WTC11 (cell line): ENCODE measurements at regions not wholly inside any gene's neighbourhood (a gene's known extent, or its start where the extent isn't known, plus 50 kb on each side); places are given as distances from the start of the nearest gene placed in this dataset.

Experiments
- ATAC-seq: fragments of 200-7000 bp; cut with Tn5 transposase; 2 replicates; pipeline ENCODE4 v1.10.0; 2021; ENCODE audit warnings: mild to moderate bottlenecking, moderate library complexity
- CTCF ChIA-PET: fragments of 300-600 bp; sonication (Branson Sonifier 250); formaldehyde crosslinking; loops from one replicate; lab custom pipeline; 2021; ENCODE audit warnings: antibody characterized with exemption; lab: Charles Lee
- POLR2A ChIA-PET: fragments of 350-600 bp; sonication (Branson Sonifier 250); formaldehyde crosslinking; loops from one replicate; lab custom pipeline; 2021; ENCODE audit warnings: antibody characterized with exemption; lab: Charles Lee
- DNase-seq: peaks from one replicate; pipeline ENCODE4 v3.0.0; 2021; ENCODE audit warnings: low spot score
- H3K27ac Mint-ChIP-seq: 2 replicates; pipeline ENCODE4 v1.8.0; 2021; ENCODE audit warnings: mixed read lengths
- H3K27me3 Mint-ChIP-seq: 2 replicates; pipeline ENCODE4 v1.8.0; 2021; ENCODE audit warnings: low read depth, mild to moderate bottlenecking, moderate library complexity, mixed read lengths
- H3K36me3 Mint-ChIP-seq: 2 replicates; pipeline ENCODE4 v1.8.0; 2021; ENCODE audit warnings: mixed read lengths
- H3K4me1 Mint-ChIP-seq: 2 replicates; pipeline ENCODE4 v1.8.0; 2022; ENCODE audit warnings: mixed read lengths
- H3K4me3 Mint-ChIP-seq: 2 replicates; pipeline ENCODE4 v1.8.0; 2021; ENCODE audit warnings: mild to moderate bottlenecking, moderate library complexity, mixed read lengths
- H3K9me3 Mint-ChIP-seq: 2 replicates; pipeline ENCODE4 v1.8.0; 2021; ENCODE audit warnings: mixed read lengths
- FOXK1 ChIP-seq: sonication (generic); formaldehyde crosslinking; IDR thresholded peaks from 2 replicates; pipeline ENCODE4 v1.8.0; 2022; ENCODE audit warnings: mild to moderate bottlenecking, moderate library complexity, missing genetic modification reagents
- FOXP1 ChIP-seq: sonication (generic); formaldehyde crosslinking; IDR thresholded peaks from 2 replicates; pipeline ENCODE4 v1.8.0; 2022; ENCODE audit warnings: missing genetic modification reagents, mild to moderate bottlenecking, moderate library complexity, borderline replicate concordance
- HMGXB4 ChIP-seq: sonication (generic); formaldehyde crosslinking; IDR thresholded peaks from 2 replicates; pipeline ENCODE4 v1.8.1; 2023; ENCODE audit warnings: mild to moderate bottlenecking, moderate library complexity, missing genetic modification reagents
- IRF1 ChIP-seq: sonication (generic); formaldehyde crosslinking; IDR thresholded peaks from 2 replicates; pipeline ENCODE4 v1.8.0; 2023; ENCODE audit warnings: missing genetic modification reagents
- JAZF1 ChIP-seq: fragments of 250-450 bp; sonication (Bioruptor Pico); IDR thresholded peaks from 2 replicates; pipeline ENCODE4 v1.9.0; 2021; ENCODE audit warnings: moderate library complexity, mild to moderate bottlenecking, inconsistent platforms
- NFATC4 ChIP-seq: fragments of 250-450 bp; sonication (Bioruptor Pico); IDR thresholded peaks from 2 replicates; pipeline ENCODE4 v1.9.0; 2021; ENCODE audit warnings: mild to moderate bottlenecking
- NFYB ChIP-seq: sonication (generic); formaldehyde crosslinking; conservative IDR thresholded peaks from 2 replicates; pipeline ENCODE4 v1.8.0; 2022; ENCODE audit warnings: low read depth, missing genetic modification reagents
- NR2C2 ChIP-seq: sonication (generic); formaldehyde crosslinking; IDR thresholded peaks from 2 replicates; pipeline ENCODE4 v1.8.0; 2022; ENCODE audit warnings: mild to moderate bottlenecking, missing genetic modification reagents
- PRRX2 ChIP-seq: fragments of 250-450 bp; sonication (Bioruptor Pico); IDR thresholded peaks from 2 replicates; pipeline ENCODE4 v1.8.0; 2021; ENCODE audit warnings: mild to moderate bottlenecking
- RELA ChIP-seq: sonication (generic); formaldehyde crosslinking; IDR thresholded peaks from 2 replicates; pipeline ENCODE4 v1.8.1; 2022; ENCODE audit warnings: missing genetic modification reagents, mild to moderate bottlenecking, borderline replicate concordance
- RORB ChIP-seq: fragments of 250-450 bp; sonication (Bioruptor Pico); IDR thresholded peaks from 2 replicates; pipeline ENCODE4 v1.9.0; 2021; ENCODE audit warnings: mild to moderate bottlenecking
- SOX15 ChIP-seq: fragments of 250-450 bp; sonication (Bioruptor Pico); IDR thresholded peaks from 2 replicates; pipeline ENCODE4 v1.9.0; 2021; ENCODE audit warnings: mild to moderate bottlenecking
- TP53 ChIP-seq: sonication (generic); formaldehyde crosslinking; IDR thresholded peaks from 2 replicates; pipeline ENCODE4 v1.8.1; 2023; ENCODE audit warnings: mild to moderate bottlenecking, missing genetic modification reagents
- ZNF671 ChIP-seq: fragments of 250-450 bp; sonication (Bioruptor Pico); IDR thresholded peaks from 2 replicates; pipeline ENCODE4 v1.8.0; 2021; ENCODE audit warnings: mild to moderate bottlenecking
- TF ChIP-seq, protein P1 (sequence below): fragments of 250-450 bp; sonication (Bioruptor Pico); IDR thresholded peaks from 2 replicates; pipeline ENCODE4 v1.9.0; 2021; ENCODE audit warnings: moderate library complexity, mild to moderate bottlenecking, inconsistent platforms, borderline replicate concordance
- TF ChIP-seq, protein P2 (sequence below): sonication (generic); formaldehyde crosslinking; IDR thresholded peaks from 2 replicates; pipeline ENCODE4 v1.8.1; 2023; ENCODE audit warnings: mild to moderate bottlenecking, missing genetic modification reagents
- TF ChIP-seq, protein P3 (sequence below): sonication (generic); formaldehyde crosslinking; conservative IDR thresholded peaks from 2 replicates; pipeline ENCODE4 v1.8.1; 2023; ENCODE audit warnings: mild to moderate bottlenecking, low read depth, missing genetic modification reagents, moderate library complexity
- TF ChIP-seq, protein P4 (sequence below): sonication (generic); formaldehyde crosslinking; IDR thresholded peaks from 2 replicates; pipeline ENCODE4 v1.8.0; 2023; ENCODE audit warnings: missing genetic modification reagents, mild to moderate bottlenecking, borderline replicate concordance

GRCh38 chrX:129115935-129116334 lies 407.4 kb downstream of the SMARCA1 start:
- POLR2A ChIA-PET = no interaction called here
- CTCF ChIA-PET = interaction anchor here (0.8 to 1.6 kb wide), 6 partner anchors 13 to 140 kb away, joined by 3 to 7 read pairs (median 5); no protein-coding TSS in a partner anchor

More at GRCh38 chrX:129115935-129116334, 407.4 kb downstream of the SMARCA1 start:
- H3K27ac Mint-ChIP-seq = no peak overlapping the region
- no peak for TF ChIP-seq FOXP1 (CRISPR knock-in tag)
- TF ChIP-seq, protein P1, sequence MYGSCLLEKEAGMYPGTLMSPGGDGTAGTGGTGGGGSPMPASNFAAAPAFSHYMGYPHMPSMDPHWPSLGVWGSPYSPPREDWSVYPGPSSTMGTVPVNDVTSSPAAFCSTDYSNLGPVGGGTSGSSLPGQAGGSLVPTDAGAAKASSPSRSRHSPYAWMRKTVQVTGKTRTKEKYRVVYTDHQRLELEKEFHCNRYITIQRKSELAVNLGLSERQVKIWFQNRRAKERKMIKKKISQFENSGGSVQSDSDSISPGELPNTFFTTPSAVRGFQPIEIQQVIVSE (CRISPR knock-in tag) = no peak
- TF ChIP-seq NFYB (CRISPR knock-in tag) = no peak
- TF ChIP-seq HMGXB4 (CRISPR knock-in tag) = no peak
- no peak for TF ChIP-seq NR2C2 (CRISPR knock-in tag)
- no peak for TF ChIP-seq IRF1
- TF ChIP-seq FOXK1 = no peak
- TF ChIP-seq RORB = no peak
- no peak for TF ChIP-seq NFATC4 (CRISPR knock-in tag)
- no peak for TF ChIP-seq TP53 (CRISPR knock-in tag)
- TF ChIP-seq, protein P2, sequence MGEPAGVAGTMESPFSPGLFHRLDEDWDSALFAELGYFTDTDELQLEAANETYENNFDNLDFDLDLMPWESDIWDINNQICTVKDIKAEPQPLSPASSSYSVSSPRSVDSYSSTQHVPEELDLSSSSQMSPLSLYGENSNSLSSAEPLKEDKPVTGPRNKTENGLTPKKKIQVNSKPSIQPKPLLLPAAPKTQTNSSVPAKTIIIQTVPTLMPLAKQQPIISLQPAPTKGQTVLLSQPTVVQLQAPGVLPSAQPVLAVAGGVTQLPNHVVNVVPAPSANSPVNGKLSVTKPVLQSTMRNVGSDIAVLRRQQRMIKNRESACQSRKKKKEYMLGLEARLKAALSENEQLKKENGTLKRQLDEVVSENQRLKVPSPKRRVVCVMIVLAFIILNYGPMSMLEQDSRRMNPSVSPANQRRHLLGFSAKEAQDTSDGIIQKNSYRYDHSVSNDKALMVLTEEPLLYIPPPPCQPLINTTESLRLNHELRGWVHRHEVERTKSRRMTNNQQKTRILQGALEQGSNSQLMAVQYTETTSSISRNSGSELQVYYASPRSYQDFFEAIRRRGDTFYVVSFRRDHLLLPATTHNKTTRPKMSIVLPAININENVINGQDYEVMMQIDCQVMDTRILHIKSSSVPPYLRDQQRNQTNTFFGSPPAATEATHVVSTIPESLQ = no peak
- no peak for TF ChIP-seq RELA (CRISPR knock-in tag)
- no peak for TF ChIP-seq JAZF1
- no peak for TF ChIP-seq PRRX2 (CRISPR knock-in tag)
- TF ChIP-seq, protein P3, sequence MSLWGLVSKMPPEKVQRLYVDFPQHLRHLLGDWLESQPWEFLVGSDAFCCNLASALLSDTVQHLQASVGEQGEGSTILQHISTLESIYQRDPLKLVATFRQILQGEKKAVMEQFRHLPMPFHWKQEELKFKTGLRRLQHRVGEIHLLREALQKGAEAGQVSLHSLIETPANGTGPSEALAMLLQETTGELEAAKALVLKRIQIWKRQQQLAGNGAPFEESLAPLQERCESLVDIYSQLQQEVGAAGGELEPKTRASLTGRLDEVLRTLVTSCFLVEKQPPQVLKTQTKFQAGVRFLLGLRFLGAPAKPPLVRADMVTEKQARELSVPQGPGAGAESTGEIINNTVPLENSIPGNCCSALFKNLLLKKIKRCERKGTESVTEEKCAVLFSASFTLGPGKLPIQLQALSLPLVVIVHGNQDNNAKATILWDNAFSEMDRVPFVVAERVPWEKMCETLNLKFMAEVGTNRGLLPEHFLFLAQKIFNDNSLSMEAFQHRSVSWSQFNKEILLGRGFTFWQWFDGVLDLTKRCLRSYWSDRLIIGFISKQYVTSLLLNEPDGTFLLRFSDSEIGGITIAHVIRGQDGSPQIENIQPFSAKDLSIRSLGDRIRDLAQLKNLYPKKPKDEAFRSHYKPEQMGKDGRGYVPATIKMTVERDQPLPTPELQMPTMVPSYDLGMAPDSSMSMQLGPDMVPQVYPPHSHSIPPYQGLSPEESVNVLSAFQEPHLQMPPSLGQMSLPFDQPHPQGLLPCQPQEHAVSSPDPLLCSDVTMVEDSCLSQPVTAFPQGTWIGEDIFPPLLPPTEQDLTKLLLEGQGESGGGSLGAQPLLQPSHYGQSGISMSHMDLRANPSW (CRISPR knock-in tag) = no peak
- no peak for TF ChIP-seq SOX15
- TF ChIP-seq ZNF671 (CRISPR knock-in tag) = no peak
- TF ChIP-seq, protein P4, sequence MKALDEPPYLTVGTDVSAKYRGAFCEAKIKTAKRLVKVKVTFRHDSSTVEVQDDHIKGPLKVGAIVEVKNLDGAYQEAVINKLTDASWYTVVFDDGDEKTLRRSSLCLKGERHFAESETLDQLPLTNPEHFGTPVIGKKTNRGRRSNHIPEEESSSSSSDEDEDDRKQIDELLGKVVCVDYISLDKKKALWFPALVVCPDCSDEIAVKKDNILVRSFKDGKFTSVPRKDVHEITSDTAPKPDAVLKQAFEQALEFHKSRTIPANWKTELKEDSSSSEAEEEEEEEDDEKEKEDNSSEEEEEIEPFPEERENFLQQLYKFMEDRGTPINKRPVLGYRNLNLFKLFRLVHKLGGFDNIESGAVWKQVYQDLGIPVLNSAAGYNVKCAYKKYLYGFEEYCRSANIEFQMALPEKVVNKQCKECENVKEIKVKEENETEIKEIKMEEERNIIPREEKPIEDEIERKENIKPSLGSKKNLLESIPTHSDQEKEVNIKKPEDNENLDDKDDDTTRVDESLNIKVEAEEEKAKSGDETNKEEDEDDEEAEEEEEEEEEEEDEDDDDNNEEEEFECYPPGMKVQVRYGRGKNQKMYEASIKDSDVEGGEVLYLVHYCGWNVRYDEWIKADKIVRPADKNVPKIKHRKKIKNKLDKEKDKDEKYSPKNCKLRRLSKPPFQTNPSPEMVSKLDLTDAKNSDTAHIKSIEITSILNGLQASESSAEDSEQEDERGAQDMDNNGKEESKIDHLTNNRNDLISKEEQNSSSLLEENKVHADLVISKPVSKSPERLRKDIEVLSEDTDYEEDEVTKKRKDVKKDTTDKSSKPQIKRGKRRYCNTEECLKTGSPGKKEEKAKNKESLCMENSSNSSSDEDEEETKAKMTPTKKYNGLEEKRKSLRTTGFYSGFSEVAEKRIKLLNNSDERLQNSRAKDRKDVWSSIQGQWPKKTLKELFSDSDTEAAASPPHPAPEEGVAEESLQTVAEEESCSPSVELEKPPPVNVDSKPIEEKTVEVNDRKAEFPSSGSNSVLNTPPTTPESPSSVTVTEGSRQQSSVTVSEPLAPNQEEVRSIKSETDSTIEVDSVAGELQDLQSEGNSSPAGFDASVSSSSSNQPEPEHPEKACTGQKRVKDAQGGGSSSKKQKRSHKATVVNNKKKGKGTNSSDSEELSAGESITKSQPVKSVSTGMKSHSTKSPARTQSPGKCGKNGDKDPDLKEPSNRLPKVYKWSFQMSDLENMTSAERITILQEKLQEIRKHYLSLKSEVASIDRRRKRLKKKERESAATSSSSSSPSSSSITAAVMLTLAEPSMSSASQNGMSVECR (CRISPR knock-in tag) = no peak
- TF ChIP-seq, all 79 proteins: peak for 0
- Mint-ChIP-seq H3K9me3 (peaks cover 3% of the 10 kb centered on the region), H3K4me1 (peaks cover 32% of the 10 kb centered on the region), H3K27me3 (no peaks in the 10 kb centered on the region), H3K4me3 (no peak overlapping the region), H3K36me3 (peaks cover 4% of the 10 kb centered on the region; the same call in 1 of the 2 replicates)
- DNase-seq (no peak), ATAC-seq (no peak)
